Mesendoderm (in vitro differentiated cells): ENCODE measurements at regions not wholly inside any gene's neighbourhood (a gene's known extent, or its start where the extent isn't known, plus 50 kb on each side); places are given as distances from the start of the nearest gene placed in this dataset.
A peak's percentile ranks its signal among the peaks of the same experiment; 100 is the strongest.
"Not testable (repeated sequence)": the region's sequence is repeated elsewhere in the genome, so short reads cannot be mapped to it uniquely, and the experiment has no call there.

Experiments
- DNase-seq: peaks from one replicate; pipeline ENCODE4 v3.0.0; 2013
- H2AK5ac ChIP-seq: 2 replicates; pipeline ENCODE4 v1.6.1; 2013; ENCODE audit warnings: low read length, inconsistent platforms
- H2BK120ac ChIP-seq: 2 replicates; pipeline ENCODE4 v1.6.1; 2013; ENCODE audit warnings: low read depth, mild to moderate bottlenecking, low read length, moderate library complexity, mixed read lengths
- H2BK15ac ChIP-seq: replicated peaks from 2 replicates; pipeline ENCODE4 v1.6.1; 2013; ENCODE audit warnings: low read depth, mild to moderate bottlenecking, moderate library complexity
- H2BK5ac ChIP-seq: 2 replicates; pipeline ENCODE4 v1.6.1; 2013; ENCODE audit warnings: low read length, inconsistent platforms
- H3K18ac ChIP-seq: 2 replicates; pipeline ENCODE4 v1.6.1; 2013; ENCODE audit warnings: mild to moderate bottlenecking, low read length, mixed read lengths
- H3K23ac ChIP-seq: one replicate; pipeline ENCODE4 v1.6.1; 2013; ENCODE audit warnings: low read length
- H3K27ac ChIP-seq: 2 replicates; pipeline ENCODE4 v1.5.1; 2013; ENCODE audit warnings: low read depth, mild to moderate bottlenecking, inconsistent platforms, low read length, moderate library complexity
- H3K27me3 ChIP-seq: 2 replicates; pipeline ENCODE4 v1.6.1; 2013; ENCODE audit warnings: low read length, control low read depth, mild to moderate bottlenecking, inconsistent platforms; ENCODE audit not compliant: insufficient read depth, poor library complexity
- H3K36me3 ChIP-seq: 2 replicates; pipeline ENCODE4 v1.6.1; 2013; ENCODE audit warnings: low read length, inconsistent platforms; ENCODE audit not compliant: control insufficient read depth, insufficient read depth
- H3K4ac ChIP-seq: one replicate; pipeline ENCODE4 v1.6.1; 2013; ENCODE audit warnings: low read depth, mild to moderate bottlenecking, low read length, moderate library complexity
- H3K4me1 ChIP-seq: 2 replicates; pipeline ENCODE4 v1.6.1; 2013; ENCODE audit warnings: low read depth, low read length, inconsistent platforms; ENCODE audit not compliant: control insufficient read depth
- H3K4me2 ChIP-seq: 2 replicates; pipeline ENCODE4 v1.6.1; 2013; ENCODE audit warnings: low read length
- H3K4me3 ChIP-seq: 2 replicates; pipeline ENCODE4 v1.5.1; 2013; ENCODE audit warnings: mild to moderate bottlenecking, low read length
- H3K56ac ChIP-seq: one replicate; pipeline ENCODE4 v1.6.1; 2013; ENCODE audit warnings: low read length
- H3K79me1 ChIP-seq: 2 replicates; pipeline ENCODE4 v1.6.1; 2013; ENCODE audit warnings: low read length, inconsistent platforms
- H3K79me2 ChIP-seq: 2 replicates; pipeline ENCODE4 v1.6.1; 2013; ENCODE audit warnings: mild to moderate bottlenecking, low read length; ENCODE audit not compliant: control insufficient read depth, insufficient read depth
- H3K9ac ChIP-seq: 2 replicates; pipeline ENCODE4 v1.6.1; 2013; ENCODE audit warnings: low read length, inconsistent platforms
- H4K5ac ChIP-seq: one replicate; pipeline ENCODE4 v1.6.1; 2013; ENCODE audit warnings: low read length
- H4K8ac ChIP-seq: one replicate; pipeline ENCODE4 v1.6.1; 2013; ENCODE audit warnings: low read depth, mild to moderate bottlenecking, control low read depth, low read length, moderate library complexity
- WGBS: extraction: QIAGEN DNeasy Blood & Tissue Kit; methylation state at CpG from one replicate; pipeline ENCODE4 v1.1.7; 2013; ENCODE audit warnings: low lambda C conversion rate, missing lambda C conversion rate; ENCODE audit not compliant: insufficient coverage; ENCODE audit errors: extremely low coverage; 5-methylcytosine and 5-hydroxymethylcytosine counted together

GRCh38 chr5:54393007-54393406 is 62.5 kb upstream of the HSPB3 start:
- not testable (repeated sequence) for H3K23ac ChIP-seq

GRCh38 chr5:54390539-54391031 is 64.9 kb upstream of the HSPB3 start:
- Histone ChIP-seq H4K5ac (no peak overlapping the region), H3K23ac (no peak overlapping the region), H2BK120ac (no peak overlapping the region), H2BK15ac (no peak overlapping the region), H4K8ac (no peak overlapping the region), H3K56ac (no peak overlapping the region), H3K36me3 (no peaks in the 10 kb centered on the region), H3K27me3 (no peaks in the 10 kb centered on the region), H3K4me2 (no peak overlapping the region), H3K4me1 (no peaks in the 10 kb centered on the region), H3K27ac (no peak overlapping the region), H3K4me3 (no peak overlapping the region), H2AK5ac (no peak overlapping the region), H3K4ac (no peak overlapping the region), H3K79me2 (no peaks in the 10 kb centered on the region), H3K79me1 (no peaks in the 10 kb centered on the region), H2BK5ac (no peak overlapping the region), H3K9ac (no peak overlapping the region), H3K18ac (no peak overlapping the region)
- no CpG with 5 or more reads among the region's 5 CpGs for WGBS
- DNase-seq, result no peak

More at GRCh38 chr5:54393007-54393406, 62.5 kb upstream of the HSPB3 start:
- H3K18ac ChIP-seq, H3K4me2 ChIP-seq, H2BK15ac ChIP-seq, H3K4me1 ChIP-seq, H3K79me2 ChIP-seq, H2BK5ac ChIP-seq, H3K27ac ChIP-seq, H3K56ac ChIP-seq, H3K36me3 ChIP-seq, DNase-seq, H4K8ac ChIP-seq, H3K4me3 ChIP-seq, H3K9ac ChIP-seq, H2BK120ac ChIP-seq, H2AK5ac ChIP-seq, H3K79me1 ChIP-seq, H4K5ac ChIP-seq, H3K27me3 ChIP-seq, H3K4ac ChIP-seq: not testable (repeated sequence)
- no CpG with 5 or more reads among the region's 1 CpG for WGBS

- H3K4me1 ChIP-seq, result no peaks in the 10 kb centered on the region
- no peaks in the 10 kb centered on the region for H3K36me3 ChIP-seq
- H3K27me3 ChIP-seq, result no peaks in the 10 kb centered on the region
- no peak overlapping the region for H2BK120ac ChIP-seq
- no peak overlapping the region for H3K4me3 ChIP-seq
- H3K18ac ChIP-seq, result no peak overlapping the region
- H3K79me1 ChIP-seq, result no peaks in the 10 kb centered on the region
- H3K4me2 ChIP-seq, result no peak overlapping the region
- H3K4ac ChIP-seq, result no peak overlapping the region
- H2BK5ac ChIP-seq, result no peak overlapping the region
- H4K8ac ChIP-seq, result no peak overlapping the region
- no peak overlapping the region for H3K27ac ChIP-seq
- H3K23ac ChIP-seq, result no peak overlapping the region
- no peak overlapping the region for H4K5ac ChIP-seq
- no peak overlapping the region for H2BK15ac ChIP-seq
- peak; percentile 22 for DNase-seq
- H2AK5ac ChIP-seq, result no peak overlapping the region
- H3K9ac ChIP-seq, result no peak overlapping the region
- no peak overlapping the region for H3K56ac ChIP-seq
- no peaks in the 10 kb centered on the region for H3K79me2 ChIP-seq
Observed at GRCh38 chr5:54390015-54390414, 65.5 kb upstream of the HSPB3 start.

- not testable (repeated sequence) for H3K4me1 ChIP-seq, H3K23ac ChIP-seq, H3K27ac ChIP-seq, H3K18ac ChIP-seq, H3K27me3 ChIP-seq, H3K56ac ChIP-seq, H3K4ac ChIP-seq, H3K4me3 ChIP-seq, H4K5ac ChIP-seq, H3K4me2 ChIP-seq, H3K36me3 ChIP-seq, H4K8ac ChIP-seq, H2AK5ac ChIP-seq, H3K79me1 ChIP-seq, H2BK120ac ChIP-seq, H2BK15ac ChIP-seq, DNase-seq, H2BK5ac ChIP-seq, H3K9ac ChIP-seq, H3K79me2 ChIP-seq
- no CpG with 5 or more reads among the region's 1 CpG for WGBS
Observed at GRCh38 chr5:54389399-54389798, 66.1 kb upstream of the HSPB3 start.

GRCh38 chr5:54388811-54389210 is 66.7 kb upstream of the HSPB3 start:
- H3K9ac ChIP-seq, result no peak overlapping the region
- no peaks in the 10 kb centered on the region for H3K4me1 ChIP-seq
- no peak overlapping the region for H2BK15ac ChIP-seq
- H3K79me1 ChIP-seq, result no peaks in the 10 kb centered on the region
- no peak overlapping the region for H3K4ac ChIP-seq
- H3K4me3 ChIP-seq, result no peak overlapping the region
- H2BK120ac ChIP-seq, result no peak overlapping the region
- H3K18ac ChIP-seq, result no peak overlapping the region
- no peak overlapping the region for H3K4me2 ChIP-seq
- H3K27me3 ChIP-seq, result no peaks in the 10 kb centered on the region
- no peak overlapping the region for H3K27ac ChIP-seq
- H3K23ac ChIP-seq, result no peak overlapping the region
- no peaks in the 10 kb centered on the region for H3K79me2 ChIP-seq
- no peak overlapping the region for H4K5ac ChIP-seq
- no peak for DNase-seq
- H3K36me3 ChIP-seq, result no peaks in the 10 kb centered on the region
- no CpG with 5 or more reads among the region's 1 CpG for WGBS
- H2BK5ac ChIP-seq, result no peak overlapping the region
- H2AK5ac ChIP-seq, result no peak overlapping the region
- H4K8ac ChIP-seq, result no peak overlapping the region
- no peak overlapping the region for H3K56ac ChIP-seq

GRCh38 chr5:54388409-54388808 is 67.1 kb upstream of the HSPB3 start:
- H2BK5ac ChIP-seq, result no peak overlapping the region
- no peaks in the 10 kb centered on the region for H3K27me3 ChIP-seq
- H3K4ac ChIP-seq, result no peak overlapping the region
- H3K79me2 ChIP-seq, result no peaks in the 10 kb centered on the region
- H2BK15ac ChIP-seq, result no peak overlapping the region
- DNase-seq, result no peak
- no peak overlapping the region for H2BK120ac ChIP-seq
- no peaks in the 10 kb centered on the region for H3K4me1 ChIP-seq
- H2AK5ac ChIP-seq, result no peak overlapping the region
- H3K4me2 ChIP-seq, result no peak overlapping the region
- H3K56ac ChIP-seq, result no peak overlapping the region
- no CpG with 5 or more reads among the region's 5 CpGs for WGBS
- no peak overlapping the region for H3K4me3 ChIP-seq
- no peak overlapping the region for H3K9ac ChIP-seq
- H4K8ac ChIP-seq, result no peak overlapping the region
- H3K23ac ChIP-seq, result no peak overlapping the region
- H3K36me3 ChIP-seq, result no peaks in the 10 kb centered on the region
- H4K5ac ChIP-seq, result no peak overlapping the region
- no peak overlapping the region for H3K27ac ChIP-seq
- H3K18ac ChIP-seq, result no peak overlapping the region
- no peaks in the 10 kb centered on the region for H3K79me1 ChIP-seq
